HepG2 (cell line): ENCODE measurements at regions not wholly inside any gene's neighbourhood (a gene's known extent, or its start where the extent isn't known, plus 50 kb on each side); places are given as distances from the start of the nearest gene placed in this dataset.

Source experiments
- FOSL1 ChIP-seq: sonication (generic); formaldehyde crosslinking; IDR thresholded peaks from 2 replicates; pipeline ENCODE4 v1.9.0; 2021; ENCODE audit warnings: missing genetic modification reagents, borderline replicate concordance
- NFKB2 ChIP-seq: sonication (generic); formaldehyde crosslinking; IDR thresholded peaks from 2 replicates; pipeline ENCODE4 v1.4.0; 2020; ENCODE audit warnings: missing genetic modification reagents, borderline replicate concordance
- PHB2 ChIP-seq: fragments of 450-650 bp; IDR thresholded peaks from 2 replicates; pipeline ENCODE4 v1.6.1; 2018; ENCODE audit not compliant: partially characterized antibody
- POLR2AphosphoS5 ChIP-seq: IDR thresholded peaks from 2 replicates; pipeline ENCODE4 v1.6.1; 2012; ENCODE audit warnings: low read depth, low read length
- RAD21 ChIP-seq: fragments of 450-650 bp; formaldehyde crosslinking; IDR thresholded peaks from 2 replicates; pipeline ENCODE4 v1.5.0; 2020; ENCODE audit warnings: mild to moderate bottlenecking
- RFX5 ChIP-seq: IDR thresholded peaks from 2 replicates; pipeline ENCODE4 v1.6.1; 2011; ENCODE audit warnings: low read depth, low read length, improper control_type of control experiment
- SMC3 ChIP-seq: IDR thresholded peaks from 2 replicates; pipeline ENCODE4 v1.6.1; 2011; ENCODE audit warnings: low read length, improper control_type of control experiment
- ZNF235 ChIP-seq: sonication (generic); formaldehyde crosslinking; IDR thresholded peaks from 2 replicates; pipeline ENCODE4 v1.8.1; 2023; ENCODE audit warnings: mild to moderate bottlenecking, missing genetic modification reagents, borderline replicate concordance
- ZNF24 ChIP-seq: fragments of 450-650 bp; IDR thresholded peaks from 2 replicates; pipeline ENCODE4 v1.6.1; 2017; ENCODE audit warnings: antibody characterized with exemption, mild to moderate bottlenecking
- ZNF737 ChIP-seq: sonication (generic); formaldehyde crosslinking; IDR thresholded peaks from 2 replicates; pipeline ENCODE4 v1.5.0; 2020; ENCODE audit warnings: missing genetic modification reagents, mild to moderate bottlenecking, borderline replicate concordance
- TF ChIP-seq, protein P1 (sequence below): sonication (generic); formaldehyde crosslinking; IDR thresholded peaks from 2 replicates; pipeline ENCODE4 v1.9.0; 2022; ENCODE audit warnings: missing genetic modification reagents, mild to moderate bottlenecking, borderline replicate concordance
- TF ChIP-seq, protein P2 (sequence below), 2 experiments: sonication (generic) in 1 of 2; formaldehyde crosslinking in 1 of 2; IDR thresholded peaks; 2 replicates each; pipeline versions ENCODE4 v1.5.1 to v1.6.1; 2011 to 2020; ENCODE audit warnings: borderline replicate concordance in 1 of 2, low read depth in 1 of 2, low read length in 1 of 2, mild to moderate bottlenecking in 1 of 2, missing genetic modification reagents in 1 of 2, moderate library complexity in 1 of 2

DNA sequence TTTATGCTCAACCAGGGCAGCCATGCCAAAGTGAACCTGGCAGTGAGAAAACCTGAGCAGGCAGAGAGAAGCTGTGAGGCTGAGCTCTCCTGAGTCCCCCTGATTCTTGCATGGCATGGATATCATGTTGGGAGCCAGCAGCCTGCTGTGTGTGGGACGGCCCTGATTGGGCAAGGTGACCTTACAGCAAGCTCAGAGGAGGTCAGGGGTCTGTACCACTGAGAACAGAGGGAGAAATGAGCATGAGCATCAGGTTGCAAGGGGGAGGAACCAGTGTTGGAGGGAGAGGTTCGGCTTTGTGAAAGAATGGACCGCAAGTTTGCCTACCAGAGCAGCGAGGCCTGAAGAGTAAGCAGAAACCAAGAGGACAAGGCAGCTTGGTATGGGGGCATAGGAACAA, 59.1 kb upstream of the PTGR2 start:
- TF ChIP-seq RFX5: no peak
- TF ChIP-seq, protein P1, sequence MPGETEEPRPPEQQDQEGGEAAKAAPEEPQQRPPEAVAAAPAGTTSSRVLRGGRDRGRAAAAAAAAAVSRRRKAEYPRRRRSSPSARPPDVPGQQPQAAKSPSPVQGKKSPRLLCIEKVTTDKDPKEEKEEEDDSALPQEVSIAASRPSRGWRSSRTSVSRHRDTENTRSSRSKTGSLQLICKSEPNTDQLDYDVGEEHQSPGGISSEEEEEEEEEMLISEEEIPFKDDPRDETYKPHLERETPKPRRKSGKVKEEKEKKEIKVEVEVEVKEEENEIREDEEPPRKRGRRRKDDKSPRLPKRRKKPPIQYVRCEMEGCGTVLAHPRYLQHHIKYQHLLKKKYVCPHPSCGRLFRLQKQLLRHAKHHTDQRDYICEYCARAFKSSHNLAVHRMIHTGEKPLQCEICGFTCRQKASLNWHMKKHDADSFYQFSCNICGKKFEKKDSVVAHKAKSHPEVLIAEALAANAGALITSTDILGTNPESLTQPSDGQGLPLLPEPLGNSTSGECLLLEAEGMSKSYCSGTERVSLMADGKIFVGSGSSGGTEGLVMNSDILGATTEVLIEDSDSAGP (CRISPR knock-in tag): no peak
- TF ChIP-seq ZNF737 (CRISPR knock-in tag): no peak
- no peak for TF ChIP-seq ZNF24
- TF ChIP-seq PHB2: no peak
- TF ChIP-seq NFKB2: no peak
- no peak for TF ChIP-seq ZNF235
- TF ChIP-seq FOSL1 (CRISPR knock-in tag): no peak
- no peak for TF ChIP-seq RAD21 (CRISPR knock-in tag)
- no peak for TF ChIP-seq POLR2AphosphoS5
- TF ChIP-seq SMC3: no peak
- TF ChIP-seq, protein P2, sequence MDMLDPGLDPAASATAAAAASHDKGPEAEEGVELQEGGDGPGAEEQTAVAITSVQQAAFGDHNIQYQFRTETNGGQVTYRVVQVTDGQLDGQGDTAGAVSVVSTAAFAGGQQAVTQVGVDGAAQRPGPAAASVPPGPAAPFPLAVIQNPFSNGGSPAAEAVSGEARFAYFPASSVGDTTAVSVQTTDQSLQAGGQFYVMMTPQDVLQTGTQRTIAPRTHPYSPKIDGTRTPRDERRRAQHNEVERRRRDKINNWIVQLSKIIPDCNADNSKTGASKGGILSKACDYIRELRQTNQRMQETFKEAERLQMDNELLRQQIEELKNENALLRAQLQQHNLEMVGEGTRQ (IDR thresholded peaks at IDR 0.05; ENCODE audit: low read depth, low read length): no peak
- TF ChIP-seq, protein P2 (CRISPR knock-in tag; IDR thresholded peaks at IDR 0.05; ENCODE audit: borderline replicate concordance): no peak
